Parathyroid adenoma (tissue), 2 donors: ENCODE measurements at regions not wholly inside any gene's neighbourhood (a gene's known extent, or its start where the extent isn't known, plus 50 kb on each side); places are given as distances from the start of the nearest gene placed in this dataset.

Experiments
- H2AFZ ChIP-seq: fragments of 300-600 bp; sonication (generic); one replicate; pipeline ENCODE4 v1.7.0; 2017; ENCODE audit warnings: antibody characterized with exemption, mild to moderate bottlenecking
- H3K27ac ChIP-seq: fragments of 300-600 bp; sonication (generic); one replicate; pipeline ENCODE4 v1.7.0; 2017
- H3K27me3 ChIP-seq: fragments of 300-600 bp; sonication (generic); one replicate; pipeline ENCODE4 v1.7.0; 2017; ENCODE audit warnings: low read length; ENCODE audit not compliant: control insufficient read depth, insufficient read depth
- H3K36me3 ChIP-seq: fragments of 300-600 bp; sonication (generic); one replicate; pipeline ENCODE4 v1.7.0; 2017; ENCODE audit warnings: low read length; ENCODE audit not compliant: control insufficient read depth, insufficient read depth
- H3K4me1 ChIP-seq: fragments of 300-600 bp; sonication (generic); one replicate; pipeline ENCODE4 v1.7.0; 2017; ENCODE audit warnings: control low read depth
- H3K4me2 ChIP-seq: fragments of 300-600 bp; sonication (generic); one replicate; pipeline ENCODE4 v1.7.0; 2017; ENCODE audit warnings: low read length
- H3K4me3 ChIP-seq: fragments of 300-600 bp; sonication (generic); one replicate; pipeline ENCODE4 v1.7.0; 2017; ENCODE audit warnings: low read depth, low read length
- H3K79me2 ChIP-seq: fragments of 300-600 bp; sonication (generic); one replicate; pipeline ENCODE4 v1.7.0; 2017; ENCODE audit warnings: control low read depth
- H3K9ac ChIP-seq: fragments of 300-600 bp; sonication (generic); one replicate; pipeline ENCODE4 v1.7.0; 2017; ENCODE audit warnings: mild to moderate bottlenecking
- H3K9me3 ChIP-seq: fragments of 300-600 bp; sonication (generic); one replicate; pipeline ENCODE4 v1.7.0; 2017; ENCODE audit warnings: low read length; ENCODE audit not compliant: control insufficient read depth
- CTCF ChIP-seq: fragments of 300-600 bp; sonication (generic); IDR thresholded peaks from one replicate; pipeline ENCODE4 v1.7.0; 2017; ENCODE audit warnings: antibody characterized with exemption, mild to moderate bottlenecking
- donor health status: primary hyperparathyroidism.

- H3K79me2 ChIP-seq, result no peaks in the 10 kb centered on the region
- TF ChIP-seq CTCF, result no peak
- no peaks in the 10 kb centered on the region for H3K4me1 ChIP-seq
- no peak overlapping the region for H3K9ac ChIP-seq
- H3K4me2 ChIP-seq, result no peak overlapping the region
- H3K27ac ChIP-seq, result no peak overlapping the region
- no peak overlapping the region for H2AFZ ChIP-seq
- no peak overlapping the region for H3K4me3 ChIP-seq
- H3K36me3 ChIP-seq, result no peaks in the 10 kb centered on the region
- H3K9me3 ChIP-seq, result no peaks in the 10 kb centered on the region
- no peaks in the 10 kb centered on the region for H3K27me3 ChIP-seq
These were observed 193.2 kb upstream of the FOXD3 start for GRCh38 chr1:63129184-63129583.

- no peak overlapping the region for H2AFZ ChIP-seq
- no peaks in the 10 kb centered on the region for H3K36me3 ChIP-seq
- no peak overlapping the region for H3K4me3 ChIP-seq
- no peak overlapping the region for H3K9ac ChIP-seq
- H3K79me2 ChIP-seq, result no peaks in the 10 kb centered on the region
- no peaks in the 10 kb centered on the region for H3K27me3 ChIP-seq
- TF ChIP-seq CTCF, result no peak
- no peak overlapping the region for H3K4me2 ChIP-seq
- no peak overlapping the region for H3K27ac ChIP-seq
- H3K9me3 ChIP-seq, result no peaks in the 10 kb centered on the region
- H3K4me1 ChIP-seq, result no peaks in the 10 kb centered on the region
These were observed 192.5 kb upstream of the FOXD3 start for GRCh38 chr1:63129855-63130254.

- H3K27ac ChIP-seq, result no peak overlapping the region
- TF ChIP-seq CTCF, result no peak
- no peak overlapping the region for H2AFZ ChIP-seq
- no peak overlapping the region for H3K4me3 ChIP-seq
- H3K79me2 ChIP-seq, result no peaks in the 10 kb centered on the region
- H3K4me2 ChIP-seq, result no peak overlapping the region
- no peaks in the 10 kb centered on the region for H3K9me3 ChIP-seq
- no peaks in the 10 kb centered on the region for H3K36me3 ChIP-seq
- H3K27me3 ChIP-seq, result no peaks in the 10 kb centered on the region
- H3K4me1 ChIP-seq, result no peaks in the 10 kb centered on the region
- no peak overlapping the region for H3K9ac ChIP-seq
These were observed 187.7 kb upstream of the FOXD3 start for GRCh38 chr1:63134501-63135173.

- Histone ChIP-seq H2AFZ (no peak overlapping the region), H3K27me3 (no peaks in the 10 kb centered on the region), H3K27ac (no peak overlapping the region), H3K4me1 (no peaks in the 10 kb centered on the region), H3K9ac (no peak overlapping the region), H3K4me3 (no peak overlapping the region), H3K4me2 (no peak overlapping the region), H3K9me3 (no peaks in the 10 kb centered on the region), H3K79me2 (no peaks in the 10 kb centered on the region), H3K36me3 (no peaks in the 10 kb centered on the region)
- no peak for TF ChIP-seq CTCF
These were observed 187.2 kb upstream of the FOXD3 start for GRCh38 chr1:63135174-63135512.

- no peak for TF ChIP-seq CTCF
- H3K27ac ChIP-seq, result no peak overlapping the region
- no peak overlapping the region for H3K9ac ChIP-seq
These were observed 186.6 kb upstream of the FOXD3 start for GRCh38 chr1:63135801-63136200.

More at GRCh38 chr1:63135801-63136200, 186.6 kb upstream of the FOXD3 start:
- no peaks in the 10 kb centered on the region for H3K79me2 ChIP-seq
- no peaks in the 10 kb centered on the region for H3K27me3 ChIP-seq
- no peak overlapping the region for H2AFZ ChIP-seq
- H3K4me3 ChIP-seq, result no peak overlapping the region
- H3K4me2 ChIP-seq, result no peak overlapping the region
- no peaks in the 10 kb centered on the region for H3K36me3 ChIP-seq
- no peaks in the 10 kb centered on the region for H3K4me1 ChIP-seq
- no peaks in the 10 kb centered on the region for H3K9me3 ChIP-seq
